SK-N-SH (cell line): ENCODE measurements at regions not wholly inside any gene's neighbourhood (a gene's known extent, or its start where the extent isn't known, plus 50 kb on each side); places are given as distances from the start of the nearest gene placed in this dataset.

ENCODE experiments used
- CTCF ChIA-PET: fragments of 300-600, 350-600 bp; formaldehyde crosslinking; extraction: SDS; loops from one replicate; lab custom pipeline; 2021; lab: Yijun Ruan, JAX
- POLR2A ChIA-PET: fragments of 350-600 bp; sonication (Branson Sonifier 250); formaldehyde crosslinking; extraction: SDS; loops from one replicate; lab custom pipeline; 2020; ENCODE audit warnings: antibody characterized with exemption, inconsistent platforms; lab: Yijun Ruan, JAX
- DNase-seq: peaks from one replicate; pipeline ENCODE4 v3.0.0; 2012
- H2AFZ ChIP-seq: fragments of 200-600 bp; sonication (generic); 2 replicates; pipeline ENCODE4 v1.8.1; 2016; ENCODE audit warnings: antibody characterized with exemption, mild to moderate bottlenecking, low read depth
- H3F3A ChIP-seq: fragments of 200-600 bp; sonication (generic); replicated peaks from 2 replicates; pipeline ENCODE3; 2016; ENCODE audit warnings: antibody characterized with exemption, mild to moderate bottlenecking; ENCODE audit not compliant: insufficient read depth
- H3K27ac ChIP-seq, 2 experiments: fragments of 200-500 bp in 1 of 2; fragments of 200-600 bp in 1 of 2; sonication (Bioruptor generic) in 1 of 2; sonication (generic), shearing (Covaris generic) in 1 of 2; 2 replicates each; pipeline versions ENCODE4 v1.5.1 to v1.6.1; 2014 to 2016; ENCODE audit warnings: low read depth in 2 of 2, inconsistent platforms in 1 of 2, low read length in 1 of 2, mild to moderate bottlenecking in 1 of 2, mixed read lengths in 1 of 2
- H3K27me3 ChIP-seq: fragments of 200-600 bp; sonication (generic), shearing (Covaris generic); 2 replicates; pipeline ENCODE4 v1.6.1; 2016; ENCODE audit warnings: mixed run types; ENCODE audit not compliant: insufficient read depth
- H3K36me3 ChIP-seq, 2 experiments: fragments of 200-500 bp in 1 of 2; fragments of 200-600 bp in 1 of 2; sonication (Bioruptor generic) in 1 of 2; sonication (generic) in 1 of 2; replicated peaks in 1 of 2; 2 replicates each; pipeline versions ENCODE3 to v1.5.1; 2014 to 2016; ENCODE audit warnings: low read length in 1 of 2, mild to moderate bottlenecking in 1 of 2; ENCODE audit not compliant: insufficient read depth in 2 of 2, control insufficient read depth in 1 of 2
- H3K4me1 ChIP-seq, 2 experiments: fragments of 200-500 bp in 1 of 2; fragments of 200-600 bp in 1 of 2; sonication (Bioruptor generic) in 1 of 2; sonication (generic), shearing (Covaris generic) in 1 of 2; 2 replicates each; pipeline versions ENCODE4 v1.5.1 to v1.6.1; 2014 to 2016; ENCODE audit warnings: low read depth in 1 of 2, low read length in 1 of 2, mixed run types in 1 of 2; ENCODE audit not compliant: insufficient read depth in 2 of 2, control insufficient read depth in 1 of 2
- H3K4me2 ChIP-seq: fragments of 200-600 bp; sonication (generic), shearing (Covaris generic); 2 replicates; pipeline ENCODE4 v1.6.1; 2017; ENCODE audit warnings: mixed run types
- H3K4me3 ChIP-seq, 2 experiments: fragments of 200-500 bp in 1 of 2; fragments of 200-600 bp in 1 of 2; sonication (Bioruptor generic) in 1 of 2; sonication (generic), shearing (Covaris generic) in 1 of 2; 2 replicates each; pipeline versions ENCODE4 v1.5.1 to v1.8.1; 2014 to 2016; ENCODE audit warnings: low read depth in 2 of 2, inconsistent platforms in 1 of 2, low read length in 1 of 2, mild to moderate bottlenecking in 1 of 2, mixed read lengths in 1 of 2, moderate library complexity in 1 of 2
- H3K79me2 ChIP-seq: fragments of 200-600 bp; sonication (generic); 2 replicates; pipeline ENCODE4 v1.8.1; 2017; ENCODE audit warnings: mild to moderate bottlenecking; ENCODE audit not compliant: insufficient read depth
- H3K9ac ChIP-seq: fragments of 200-600 bp; sonication (generic); 2 replicates; pipeline ENCODE4 v1.6.1; 2017; ENCODE audit warnings: mixed run types
- H3K9me2 ChIP-seq: fragments of 200-600 bp; sonication (generic); 2 replicates; pipeline ENCODE4 v1.6.1; 2017; ENCODE audit warnings: mixed run types
- H3K9me3 ChIP-seq: fragments of 200-600 bp; sonication (generic); 2 replicates; pipeline ENCODE4 v1.6.1; 2017; ENCODE audit warnings: mixed run types, mild to moderate bottlenecking, moderate library complexity
- H4K20me1 ChIP-seq: fragments of 200-600 bp; sonication (generic); 2 replicates; pipeline ENCODE4 v1.6.1; 2017; ENCODE audit warnings: mild to moderate bottlenecking, mixed run types; ENCODE audit not compliant: insufficient read depth
- ELF1 ChIP-seq: IDR thresholded peaks from 2 replicates; pipeline ENCODE4 v1.4.0; 2012
- EZH2phosphoT487 ChIP-seq: fragments of 200-600 bp; sonication (generic); IDR thresholded peaks from 2 replicates; pipeline ENCODE4 v1.6.1; 2017; ENCODE audit warnings: low read depth, mixed run types, mild to moderate bottlenecking, antibody characterized with exemption, moderate library complexity, borderline replicate concordance
- FOXJ3 ChIP-seq: sonication (generic); formaldehyde crosslinking; IDR thresholded peaks from 2 replicates; pipeline ENCODE4 v1.5.1; 2020; ENCODE audit warnings: mild to moderate bottlenecking, missing genetic modification reagents
- FOXM1 ChIP-seq: IDR thresholded peaks from 2 replicates; pipeline ENCODE4 v1.4.0; 2012; ENCODE audit warnings: low read depth, mild to moderate bottlenecking
- GATA2 ChIP-seq: sonication (generic); formaldehyde crosslinking; IDR thresholded peaks from 2 replicates; pipeline ENCODE4 v1.5.0; 2020; ENCODE audit warnings: mild to moderate bottlenecking, missing genetic modification reagents
- JUND ChIP-seq: IDR thresholded peaks from 2 replicates; pipeline ENCODE4 v1.4.0; 2012
- MXI1 ChIP-seq: IDR thresholded peaks from 2 replicates; pipeline ENCODE4 v1.6.1; 2012; ENCODE audit warnings: mild to moderate bottlenecking, low read depth, low read length, improper control_type of control experiment
- NFIC ChIP-seq: IDR thresholded peaks from 2 replicates; pipeline ENCODE4 v1.4.0; 2012; ENCODE audit warnings: borderline replicate concordance
- NRF1 ChIP-seq: IDR thresholded peaks from 2 replicates; pipeline ENCODE4 v1.6.1; 2012; ENCODE audit warnings: low read depth, mild to moderate bottlenecking, low read length
- RCOR1 ChIP-seq: fragments of 150-350 bp; IDR thresholded peaks from 2 replicates; pipeline ENCODE4 v1.6.1; 2017; ENCODE audit warnings: antibody characterized with exemption, low read length
- REST ChIP-seq: IDR thresholded peaks from 2 replicates; pipeline ENCODE4 v1.6.1; 2012; ENCODE audit warnings: mild to moderate bottlenecking, low read depth, low read length, moderate library complexity
- SIN3A ChIP-seq: IDR thresholded peaks from 2 replicates; pipeline ENCODE4 v1.6.1; 2012; ENCODE audit warnings: low read depth, mild to moderate bottlenecking, low read length, moderate library complexity, borderline replicate concordance
- SMC3 ChIP-seq: IDR thresholded peaks from 2 replicates; pipeline ENCODE4 v1.6.1; 2012; ENCODE audit warnings: low read depth, low read length, improper control_type of control experiment
- TEAD4 ChIP-seq: IDR thresholded peaks from 2 replicates; pipeline ENCODE4 v1.4.0; 2012; ENCODE audit warnings: mild to moderate bottlenecking, borderline replicate concordance; ENCODE audit not compliant: insufficient read depth
- USF1 ChIP-seq: IDR thresholded peaks from 2 replicates; pipeline ENCODE4 v1.4.0; 2012; ENCODE audit warnings: low read depth, borderline replicate concordance
- YY1 ChIP-seq: IDR thresholded peaks from 2 replicates; pipeline ENCODE4 v1.4.0; 2012; ENCODE audit warnings: low read depth, mild to moderate bottlenecking
- WGBS: methylation state at CpG from one replicate; pipeline ENCODE4 v1.1.6; 2017; ENCODE audit warnings: low lambda C conversion rate; 5-methylcytosine and 5-hydroxymethylcytosine counted together
- TF ChIP-seq, protein P1 (sequence below): IDR thresholded peaks from 2 replicates; pipeline ENCODE4; 2012
- TF ChIP-seq, protein P2 (sequence below): fragments of 150-350 bp; IDR thresholded peaks from 2 replicates; pipeline ENCODE4 v1.6.1; 2016; ENCODE audit warnings: mild to moderate bottlenecking, low read depth, low read length

DNA sequence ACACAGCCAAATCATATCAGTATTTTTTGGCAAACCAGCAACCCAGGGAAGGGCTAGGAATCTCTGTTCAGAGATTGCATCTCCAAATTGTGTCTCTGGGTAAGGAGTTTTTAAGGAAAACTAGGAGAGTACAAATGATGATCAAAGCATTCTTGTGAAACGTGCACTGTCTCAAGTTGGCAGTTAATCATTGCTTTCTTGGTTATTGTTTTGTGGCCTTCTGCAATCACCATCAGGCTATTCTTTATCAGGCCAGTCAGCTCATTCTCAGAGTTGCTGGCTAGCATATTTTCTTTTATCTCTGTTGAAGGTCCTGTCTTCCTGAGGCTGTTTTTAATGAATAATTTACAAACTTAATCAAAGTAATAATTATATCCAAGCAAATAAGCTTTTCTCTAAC, 129.1 kb upstream of the CCDC179 start:
- Histone ChIP-seq H3K79me2 (no peaks in the 10 kb centered on the region), H3K9me3 (no peaks in the 10 kb centered on the region), H3F3A (no peaks in the 10 kb centered on the region), H3K9ac (no peak overlapping the region), H2AFZ (no peak overlapping the region), H4K20me1 (no peaks in the 10 kb centered on the region), H3K4me1 (no peaks in the 10 kb centered on the region), H3K9me2 (no peaks in the 10 kb centered on the region), H3K27ac (no peak overlapping the region), H3K4me2 (no peak overlapping the region), H3K36me3 (no peaks in the 10 kb centered on the region), H3K4me3 (no peak overlapping the region), H3K27me3 (no peaks in the 10 kb centered on the region)
- POLR2A ChIA-PET = no interaction called here
- WGBS = 15% methylated on average over 1 of the region's 1 CpG
- DNase-seq = no peak
- CTCF ChIA-PET = no interaction called here
- no peak for TF ChIP-seq ELF1
- TF ChIP-seq GATA2 = no peak
- no peak for TF ChIP-seq NFIC
- no peak for TF ChIP-seq TEAD4
- TF ChIP-seq, protein P1, sequence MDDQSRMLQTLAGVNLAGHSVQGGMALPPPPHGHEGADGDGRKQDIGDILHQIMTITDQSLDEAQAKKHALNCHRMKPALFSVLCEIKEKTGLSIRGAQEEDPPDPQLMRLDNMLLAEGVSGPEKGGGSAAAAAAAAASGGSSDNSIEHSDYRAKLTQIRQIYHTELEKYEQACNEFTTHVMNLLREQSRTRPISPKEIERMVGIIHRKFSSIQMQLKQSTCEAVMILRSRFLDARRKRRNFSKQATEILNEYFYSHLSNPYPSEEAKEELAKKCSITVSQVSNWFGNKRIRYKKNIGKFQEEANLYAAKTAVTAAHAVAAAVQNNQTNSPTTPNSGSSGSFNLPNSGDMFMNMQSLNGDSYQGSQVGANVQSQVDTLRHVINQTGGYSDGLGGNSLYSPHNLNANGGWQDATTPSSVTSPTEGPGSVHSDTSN = no peak
- TF ChIP-seq YY1 = no peak
- no peak for TF ChIP-seq FOXJ3 (CRISPR knock-in tag)
- no peak for TF ChIP-seq MXI1
- no peak for TF ChIP-seq USF1
- TF ChIP-seq SMC3 = no peak
- TF ChIP-seq, protein P2, sequence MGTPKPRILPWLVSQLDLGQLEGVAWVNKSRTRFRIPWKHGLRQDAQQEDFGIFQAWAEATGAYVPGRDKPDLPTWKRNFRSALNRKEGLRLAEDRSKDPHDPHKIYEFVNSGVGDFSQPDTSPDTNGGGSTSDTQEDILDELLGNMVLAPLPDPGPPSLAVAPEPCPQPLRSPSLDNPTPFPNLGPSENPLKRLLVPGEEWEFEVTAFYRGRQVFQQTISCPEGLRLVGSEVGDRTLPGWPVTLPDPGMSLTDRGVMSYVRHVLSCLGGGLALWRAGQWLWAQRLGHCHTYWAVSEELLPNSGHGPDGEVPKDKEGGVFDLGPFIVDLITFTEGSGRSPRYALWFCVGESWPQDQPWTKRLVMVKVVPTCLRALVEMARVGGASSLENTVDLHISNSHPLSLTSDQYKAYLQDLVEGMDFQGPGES = no peak
- no peak for TF ChIP-seq EZH2phosphoT487
- no peak for TF ChIP-seq FOXM1
- TF ChIP-seq NRF1 = no peak
- TF ChIP-seq JUND = no peak
- no peak for TF ChIP-seq SIN3A
- TF ChIP-seq REST = no peak
- no peak for TF ChIP-seq RCOR1
